ENCODE measurements at regions not wholly inside any gene's neighbourhood (a gene's known extent, or its start where the extent isn't known, plus 50 kb on each side); places are given as distances from the start of the nearest gene placed in this dataset.

DNA sequence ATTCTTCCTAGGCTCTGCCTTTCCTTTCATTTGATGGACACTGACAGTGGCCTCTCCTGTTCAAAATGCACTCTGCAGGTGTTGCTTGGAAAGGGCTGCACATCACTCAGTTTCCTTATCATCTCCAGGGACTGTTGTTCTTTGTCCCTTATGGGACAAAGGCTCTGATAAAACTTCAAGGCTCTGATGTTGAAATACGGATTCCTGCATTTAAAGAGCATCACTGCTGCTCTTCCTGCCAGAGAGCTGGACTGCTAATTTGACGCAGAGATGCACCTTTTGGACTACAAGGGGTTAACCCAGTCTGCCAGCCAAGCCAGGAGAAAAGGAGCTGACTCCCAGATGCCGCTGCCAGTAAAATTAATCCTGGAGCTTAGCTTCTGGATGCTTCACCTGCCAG, 952.1 kb downstream of the DIAPH3 start:
- ChIA-PET POLR2A (ENCODE audit: partially characterized antibody) (no interaction called here), CTCF (ENCODE audit: partially characterized antibody) (no interaction called here)
- Histone ChIP-seq H3K27ac (ENCODE audit: low read depth, low read length) (no peak overlapping the region), H3K9me3 (ENCODE audit: control insufficient read depth in 1 of 2, low read length in 2 of 2) (no peaks in the 10 kb centered on the region), H3K4me1 (ENCODE audit: insufficient read depth, low read length) (no peaks in the 10 kb centered on the region), H3K36me3 (ENCODE audit: insufficient read depth, low read length) (no peaks in the 10 kb centered on the region), H3K27me3 (ENCODE audit: insufficient read depth, low read length) (no peaks in the 10 kb centered on the region), H3K4me3 (ENCODE audit: low read length in 2 of 2) (no peak overlapping the region)
- Mint-ChIP-seq H3K27me3 (no peaks in the 10 kb centered on the region), H3K4me3 (no peak overlapping the region), H3K36me3 (no peaks in the 10 kb centered on the region), H3K9me3 (no peaks in the 10 kb centered on the region), H3K27ac (no peak overlapping the region), H3K4me1 (no peaks in the 10 kb centered on the region)
- DNase-seq, result no peak
- intact Hi-C loops (cut with micrococcal nuclease), result no loop called here

DNA sequence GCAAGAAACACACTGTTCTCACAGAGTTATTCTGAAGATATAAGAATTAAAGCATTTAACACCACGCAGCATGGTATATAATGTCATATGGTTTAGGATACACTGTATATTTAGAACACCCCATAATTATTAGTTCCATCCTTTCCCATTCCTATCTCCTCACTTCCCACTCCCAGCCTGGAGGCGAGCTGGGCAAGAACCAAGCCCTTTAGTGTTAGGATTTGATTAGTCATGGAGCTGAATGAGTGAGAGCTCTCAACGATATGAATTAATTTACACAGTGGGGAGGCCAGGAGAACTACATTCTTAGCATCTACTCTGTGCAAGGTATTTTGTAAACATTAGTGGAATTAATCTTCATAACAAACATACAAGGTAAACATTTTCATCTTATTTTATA, 934.3 kb downstream of the DIAPH3 start:
- Mint-ChIP-seq H3K27ac (no peak overlapping the region), H3K9me3 (peaks cover 0 to 2% (median 0%) of the 10 kb centered on the region in 8 donors), H3K36me3 (no peaks in the 10 kb centered on the region), H3K4me3 (no peak overlapping the region), H3K27me3 (no peaks in the 10 kb centered on the region), H3K4me1 (no peaks in the 10 kb centered on the region)
- POLR2A ChIA-PET (ENCODE audit: partially characterized antibody), result no interaction called here
- Histone ChIP-seq H3K27ac (ENCODE audit: low read depth, low read length) (no peak overlapping the region), H3K27me3 (ENCODE audit: insufficient read depth, low read length) (no peaks in the 10 kb centered on the region), H3K4me1 (ENCODE audit: insufficient read depth, low read length) (no peaks in the 10 kb centered on the region), H3K4me3 (ENCODE audit: low read length in 2 of 2) (no peak overlapping the region), H3K9me3 (ENCODE audit: control insufficient read depth in 1 of 2, low read length in 2 of 2) (no peaks in the 10 kb centered on the region), H3K36me3 (ENCODE audit: insufficient read depth, low read length) (no peaks in the 10 kb centered on the region)
- intact Hi-C loops (cut with micrococcal nuclease), result no loop called here
- CTCF ChIA-PET (ENCODE audit: partially characterized antibody), result no interaction called here
- no peak for DNase-seq

- no peaks in the 10 kb centered on the region for H3K4me1 ChIP-seq (ENCODE audit: insufficient read depth, low read length)
- no peak overlapping the region for H3K27ac ChIP-seq (ENCODE audit: low read depth, low read length)
- intact Hi-C loops (cut with micrococcal nuclease), result no loop called here
- CTCF ChIA-PET (ENCODE audit: partially characterized antibody), result no interaction called here
- no peaks in the 10 kb centered on the region for H3K9me3 ChIP-seq (ENCODE audit: control insufficient read depth in 1 of 2, low read length in 2 of 2)
- Mint-ChIP-seq H3K4me3 (no peak overlapping the region), H3K27me3 (no peaks in the 10 kb centered on the region), H3K36me3 (no peaks in the 10 kb centered on the region), H3K9me3 (peaks cover 0 to 2% (median 0%) of the 10 kb centered on the region in 8 donors), H3K27ac (no peak overlapping the region), H3K4me1 (no peaks in the 10 kb centered on the region)
- H3K36me3 ChIP-seq (ENCODE audit: insufficient read depth, low read length), result no peaks in the 10 kb centered on the region
- no peaks in the 10 kb centered on the region for H3K27me3 ChIP-seq (ENCODE audit: insufficient read depth, low read length)
- POLR2A ChIA-PET (ENCODE audit: partially characterized antibody), result no interaction called here
- DNase-seq, result no peak
- no peak overlapping the region for H3K4me3 ChIP-seq (ENCODE audit: low read length in 2 of 2)
Observed at GRCh38 chr13:59229861-59230260, 933.9 kb downstream of the DIAPH3 start.

- DNase-seq, result no peak
- Histone ChIP-seq H3K9me3 (ENCODE audit: control insufficient read depth in 1 of 2, low read length in 2 of 2) (no peaks in the 10 kb centered on the region), H3K4me3 (ENCODE audit: low read length in 2 of 2) (no peak overlapping the region), H3K4me1 (ENCODE audit: insufficient read depth, low read length) (no peaks in the 10 kb centered on the region), H3K27ac (ENCODE audit: low read depth, low read length) (no peak overlapping the region), H3K27me3 (ENCODE audit: insufficient read depth, low read length) (no peaks in the 10 kb centered on the region), H3K36me3 (ENCODE audit: insufficient read depth, low read length) (no peaks in the 10 kb centered on the region)
- H3K4me1 Mint-ChIP-seq, result no peaks in the 10 kb centered on the region
- no peak overlapping the region for H3K4me3 Mint-ChIP-seq
- POLR2A ChIA-PET (ENCODE audit: partially characterized antibody), result no interaction called here
- CTCF ChIA-PET (ENCODE audit: partially characterized antibody), result no interaction called here
- no peaks in the 10 kb centered on the region for H3K27me3 Mint-ChIP-seq
- no peaks in the 10 kb centered on the region for H3K36me3 Mint-ChIP-seq
- peaks cover 0 to 1% (median 0%) of the 10 kb centered on the region in 8 donors for H3K9me3 Mint-ChIP-seq
- no peak overlapping the region for H3K27ac Mint-ChIP-seq
- intact Hi-C loops (cut with micrococcal nuclease), result no loop called here
Observed at GRCh38 chr13:59230484-59231264, 933.1 kb downstream of the DIAPH3 start.

DNA sequence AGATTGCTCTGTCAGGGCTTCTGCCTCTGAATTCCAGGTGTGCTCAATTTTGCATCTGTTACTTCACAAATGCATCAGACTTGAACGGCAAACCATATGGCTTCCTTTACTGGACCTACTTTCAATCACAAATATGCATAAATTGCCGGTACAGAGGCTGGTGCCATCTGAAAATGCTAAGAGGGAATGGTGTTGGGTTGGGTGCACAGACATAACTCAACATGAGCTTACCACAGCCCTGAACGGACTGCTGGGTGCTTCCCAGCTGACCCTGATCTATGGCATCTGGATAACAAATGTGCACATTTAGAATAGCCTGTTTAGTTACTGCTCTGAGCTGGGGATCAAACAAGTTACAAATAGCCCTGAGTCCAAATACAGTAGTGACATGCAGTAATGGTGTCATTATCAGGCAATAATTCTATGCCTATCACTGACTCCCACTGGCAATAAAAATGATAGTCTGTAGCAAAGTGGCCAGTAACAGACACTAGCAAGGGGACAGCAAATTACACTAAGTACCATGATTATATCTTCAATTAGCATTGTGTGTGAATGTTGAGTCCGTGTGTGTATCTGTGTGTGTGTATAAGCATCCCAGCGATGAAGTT, 927.3 kb downstream of the DIAPH3 start:
- H3K27ac Mint-ChIP-seq, result no peak overlapping the region
- no peaks in the 10 kb centered on the region for H3K4me1 ChIP-seq (ENCODE audit: insufficient read depth, low read length)

DNA sequence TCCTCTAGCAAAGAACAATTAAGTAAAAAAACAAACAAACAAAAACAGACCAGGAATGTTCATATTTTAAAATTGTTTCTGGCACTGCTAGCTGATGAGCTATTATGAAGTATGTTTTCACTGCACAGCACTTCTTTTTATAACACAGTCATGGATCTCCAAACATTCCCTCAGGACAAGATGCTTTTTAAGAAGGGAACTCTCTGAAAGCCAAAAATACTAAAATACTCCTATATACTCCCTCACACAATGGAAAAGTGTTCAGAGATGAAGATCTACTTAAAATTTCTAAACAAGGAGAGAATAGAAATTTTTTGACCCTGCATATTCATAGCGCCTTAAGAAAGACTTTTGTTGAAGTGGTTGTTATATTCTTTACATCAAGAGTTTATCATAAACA, 926.8 kb downstream of the DIAPH3 start:
- no peaks in the 10 kb centered on the region for H3K27me3 ChIP-seq (ENCODE audit: insufficient read depth, low read length)
- H3K27me3 Mint-ChIP-seq, result no peaks in the 10 kb centered on the region
- intact Hi-C loops (cut with micrococcal nuclease), result no loop called here
- H3K9me3 ChIP-seq (ENCODE audit: control insufficient read depth in 1 of 2, low read length in 2 of 2), result no peaks in the 10 kb centered on the region
- no peaks in the 10 kb centered on the region for H3K4me1 Mint-ChIP-seq
- no peak overlapping the region for H3K4me3 ChIP-seq (ENCODE audit: low read length in 2 of 2)
- no peaks in the 10 kb centered on the region for H3K36me3 ChIP-seq (ENCODE audit: insufficient read depth, low read length)
- H3K9me3 Mint-ChIP-seq, result no peaks in the 10 kb centered on the region
- POLR2A ChIA-PET (ENCODE audit: partially characterized antibody), result no interaction called here
- H3K27ac Mint-ChIP-seq, result no peak overlapping the region
- H3K27ac ChIP-seq (ENCODE audit: low read depth, low read length), result no peak overlapping the region
- H3K4me3 Mint-ChIP-seq, result no peak overlapping the region
- no peak for DNase-seq
- no peaks in the 10 kb centered on the region for H3K36me3 Mint-ChIP-seq
- H3K4me1 ChIP-seq (ENCODE audit: insufficient read depth, low read length), result no peaks in the 10 kb centered on the region
- CTCF ChIA-PET (ENCODE audit: partially characterized antibody), result no interaction called here

More for the DNA sequence above, 927.3 kb downstream of the DIAPH3 start:
- Mint-ChIP-seq H3K4me1 (no peaks in the 10 kb centered on the region), H3K27me3 (no peaks in the 10 kb centered on the region), H3K9me3 (no peaks in the 10 kb centered on the region), H3K4me3 (no peak overlapping the region), H3K36me3 (no peaks in the 10 kb centered on the region)
- Histone ChIP-seq H3K9me3 (ENCODE audit: control insufficient read depth in 1 of 2, low read length in 2 of 2) (no peaks in the 10 kb centered on the region), H3K36me3 (ENCODE audit: insufficient read depth, low read length) (no peaks in the 10 kb centered on the region), H3K27me3 (ENCODE audit: insufficient read depth, low read length) (no peaks in the 10 kb centered on the region), H3K27ac (ENCODE audit: low read depth, low read length) (no peak overlapping the region), H3K4me3 (ENCODE audit: low read length in 2 of 2) (no peak overlapping the region)
- intact Hi-C loops (cut with micrococcal nuclease), result no loop called here
- DNase-seq, result no peak
- CTCF ChIA-PET (ENCODE audit: partially characterized antibody), result no interaction called here
- POLR2A ChIA-PET (ENCODE audit: partially characterized antibody), result no interaction called here

DNA sequence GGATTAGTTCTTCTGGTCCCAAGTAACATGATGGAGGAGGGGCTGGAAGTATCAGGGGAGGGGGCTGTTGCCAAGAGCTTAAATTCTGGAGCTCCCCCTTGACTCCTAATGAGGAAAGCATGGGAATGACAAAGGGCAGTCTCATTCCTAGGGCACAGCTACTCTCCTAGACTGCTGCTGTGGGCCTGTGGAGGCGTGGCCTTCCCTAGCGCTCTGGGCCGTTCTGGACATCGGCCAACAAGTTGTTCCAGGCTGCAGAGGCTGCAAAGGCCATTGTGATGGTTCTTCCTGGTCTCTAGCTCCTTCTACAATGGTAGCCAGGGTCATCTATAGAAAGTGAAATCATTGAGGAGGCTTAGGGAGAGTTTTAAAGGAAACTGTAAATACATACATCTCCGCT, 916.6 kb downstream of the DIAPH3 start:
- H3K4me3 ChIP-seq (ENCODE audit: low read length in 2 of 2), result no peak overlapping the region
- Mint-ChIP-seq H3K27ac (no peak overlapping the region), H3K27me3 (peaks cover 0 to 3% of the 10 kb centered on the region in 2 donors), H3K9me3 (no peaks in the 10 kb centered on the region), H3K4me1 (no peaks in the 10 kb centered on the region), H3K4me3 (no peak overlapping the region), H3K36me3 (no peaks in the 10 kb centered on the region)
- H3K27me3 ChIP-seq (ENCODE audit: insufficient read depth, low read length), result no peaks in the 10 kb centered on the region
- H3K4me1 ChIP-seq (ENCODE audit: insufficient read depth, low read length), result no peaks in the 10 kb centered on the region
- CTCF ChIA-PET (ENCODE audit: partially characterized antibody), result no interaction called here
- intact Hi-C loops (cut with micrococcal nuclease), result no loop called here
- no peaks in the 10 kb centered on the region for H3K9me3 ChIP-seq (ENCODE audit: control insufficient read depth in 1 of 2, low read length in 2 of 2)
- H3K27ac ChIP-seq (ENCODE audit: low read depth, low read length), result no peak overlapping the region
- POLR2A ChIA-PET (ENCODE audit: partially characterized antibody), result no interaction called here
- DNase-seq, result no peak
- H3K36me3 ChIP-seq (ENCODE audit: insufficient read depth, low read length), result no peaks in the 10 kb centered on the region

Data from CD4-positive, alpha-beta memory T cell (primary cell).